Heart left ventricle (tissue), 16 donors: ENCODE measurements at regions not wholly inside any gene's neighbourhood (a gene's known extent, or its start where the extent isn't known, plus 50 kb on each side); places are given as distances from the start of the nearest gene placed in this dataset.

Experiments
- ATAC-seq, 4 donors: fragments of 200-7000 bp; cut with Tn5 transposase; one replicate each; pipeline ENCODE4 v1.9.1; 2020 to 2022; ENCODE audit warnings: moderate library complexity in 4 of 4, mild to moderate bottlenecking in 3 of 4, moderate number of reproducible peaks in 1 of 4
- DNase-seq, 5 donors: peaks; one replicate each; pipeline ENCODE4 v3.0.0-alpha.2; 2020
- H3K27ac ChIP-seq, 12 donors: fragments of 200-600 bp; sonication (generic) in 4 of 12; one replicate each; pipeline versions ENCODE4 v1.5.0 to v1.8.0; 2016 to 2022; ENCODE audit warnings: mild to moderate bottlenecking in 2 of 12
- H3K27me3 ChIP-seq, 9 donors: fragments of 200-600 bp; sonication (generic) in 2 of 9; one replicate each; pipeline versions ENCODE4 v1.5.1 to v1.8.0; 2016 to 2022; ENCODE audit warnings: mild to moderate bottlenecking in 3 of 9
- H3K36me3 ChIP-seq, 9 donors: fragments of 200-600 bp; sonication (generic) in 2 of 9; one replicate each; pipeline versions ENCODE4 v1.5.0 to v1.8.0; 2018 to 2022; ENCODE audit warnings: mild to moderate bottlenecking in 2 of 9
- H3K4me1 ChIP-seq, 12 donors: fragments of 200-600 bp; sonication (generic) in 4 of 12; one replicate each; pipeline versions ENCODE4 v1.5.0 to v1.8.0; 2016 to 2022; ENCODE audit warnings: mild to moderate bottlenecking in 3 of 12
- H3K4me3 ChIP-seq, 12 donors: fragments of 200-600 bp; sonication (generic) in 4 of 12; one replicate each; pipeline versions ENCODE4 v1.5.0 to v1.8.0; 2017 to 2022; ENCODE audit warnings: mild to moderate bottlenecking in 9 of 12, moderate library complexity in 4 of 12
- H3K9me3 ChIP-seq, 12 donors: fragments of 200-600 bp; sonication (generic) in 4 of 12; one replicate each; pipeline versions ENCODE4 v1.5.0 to v1.8.0; 2016 to 2022; ENCODE audit warnings: mild to moderate bottlenecking in 1 of 12
- CTCF ChIP-seq, 12 donors: fragments of 200-600 bp; sonication (generic) in 4 of 12; IDR thresholded peaks; one replicate each; pipeline versions ENCODE4 v1.5.0 to v1.8.0; 2018 to 2022; ENCODE audit warnings: antibody characterized with exemption in 12 of 12, mild to moderate bottlenecking in 5 of 12
- POLR2A ChIP-seq, 2 donors: fragments of 450-650 bp; IDR thresholded peaks; one replicate each; pipeline ENCODE4 v1.6.1; 2017; ENCODE audit warnings: antibody characterized with exemption in 2 of 2, mild to moderate bottlenecking in 2 of 2, moderate library complexity in 2 of 2
- WGBS, 4 donors: extraction: QIAGEN DNeasy Blood & Tissue Kit in 2 of 4; methylation state at CpG; one replicate each; pipeline versions ENCODE4 v1.1.5 to v1.1.7; 2013 to 2018; 5-methylcytosine and 5-hydroxymethylcytosine counted together
- intact Hi-C, 10 donors: fragments of 100-400 bp; cut with DNase I; formaldehyde crosslinking; loops; one replicate each; pipeline versions ENCODE4 v1.11.1 to v1.14.2; 2022
- donor health status: ischemic (EF 13 %, LVEDD 7.1; RV severe dilation, severe dysfunction).
- donor health status: healthy with polysubstance abuse.
- donor health status: DM: no; HTN: yes; CAD: no.
- donor health status: DM: no; HTN: no; CAD: no.
- donor health status: ischemic (EF 25% LVEDD 6.9; RV normal size, moderate dysfunction).
- donor health status: ischemic (EF 25% LVEDD 5.7; RV mildly dilated, moderate dysfunction).
- donor health status: healthy.
- donor health status: DM: yes; HTN: yes; CAD: no.
- donor health status: ischemic (EF 35%, LVEDD 5.7; RV mildly dilated, moderate dysfunction).
- donor health status: nonischemic (EF 11% LVEDD 7.7; RV severe dilation, severe dysfunction).
- donor health status: DM: yes; HTN: yes; CAD: no.
- donor health status: PGD.
- donor health status: ischemic (EF 29% LVEDD 5.4; RV normal size, mild dysfunction).
- donor health status: nonischemic (EF 23%, LVEDD 6.1; RV moderate dilation, normal function).

GRCh38 chr7:34523226-34523918 is 134.6 kb upstream of the NPSR1 start:
- no peaks in the 10 kb centered on the region for H3K36me3 ChIP-seq
- peaks cover 0 to 34% (median 3%) of the 10 kb centered on the region in 12 donors for H3K9me3 ChIP-seq
- no peaks in the 10 kb centered on the region for H3K27me3 ChIP-seq
- intact Hi-C loops, result no loop called here
- DNase-seq, result no peak
- TF ChIP-seq CTCF (IDR thresholded peaks at IDR 0.05) (no peak), POLR2A (IDR thresholded peaks at IDR 0.05) (no peak)
- WGBS, 4 donors, result 65 to 74% (median 68%) methylated on average over 5 of the region's 5 CpGs
- no peak overlapping the region for H3K4me3 ChIP-seq
- no peak overlapping the region for H3K27ac ChIP-seq
- H3K4me1 ChIP-seq, result no peaks in the 10 kb centered on the region
- ATAC-seq, result no peak

- intact Hi-C loops, result no loop called here
Observed at GRCh38 chr7:34530259-34530658, 127.8 kb upstream of the NPSR1 start.

GRCh38 chr7:34539003-34539402 is 119.0 kb upstream of the NPSR1 start:
- Histone ChIP-seq H3K36me3 (no peaks in the 10 kb centered on the region), H3K4me3 (no peak overlapping the region), H3K9me3 (peaks cover 0 to 33% (median 14%) of the 10 kb centered on the region in 12 donors), H3K27me3 (no peaks in the 10 kb centered on the region), H3K4me1 (no peaks in the 10 kb centered on the region), H3K27ac (no peak overlapping the region)
- intact Hi-C loops, result no loop called here
- WGBS, 4 donors, result 44 to 100% (median 69%) methylated on average over 1 of the region's 1 CpG
- TF ChIP-seq CTCF (IDR thresholded peaks at IDR 0.05) (no peak), POLR2A (IDR thresholded peaks at IDR 0.05) (no peak)
- DNase-seq (no peak), ATAC-seq (no peak)

More at GRCh38 chr7:34530259-34530658, 127.8 kb upstream of the NPSR1 start:
- Histone ChIP-seq H3K4me3 (no peak overlapping the region), H3K27me3 (no peaks in the 10 kb centered on the region), H3K9me3 (peaks cover 0 to 26% (median 2%) of the 10 kb centered on the region in 12 donors), H3K27ac (no peak overlapping the region), H3K4me1 (no peaks in the 10 kb centered on the region), H3K36me3 (no peaks in the 10 kb centered on the region)
- TF ChIP-seq CTCF (IDR thresholded peaks at IDR 0.05), result no peak
- no peak for TF ChIP-seq POLR2A (IDR thresholded peaks at IDR 0.05)
- ATAC-seq (no peak), DNase-seq (no peak)
- WGBS, 4 donors, result 66 to 86% (median 78%) methylated on average over 1 of the region's 1 CpG

- DNase-seq, result no peak
- Histone ChIP-seq H3K27me3 (no peaks in the 10 kb centered on the region), H3K4me1 (no peaks in the 10 kb centered on the region), H3K9me3 (peaks cover 0 to 18% (median 8%) of the 10 kb centered on the region in 12 donors), H3K36me3 (no peaks in the 10 kb centered on the region), H3K27ac (no peak overlapping the region), H3K4me3 (no peak overlapping the region)
- intact Hi-C loops, result no loop called here
- TF ChIP-seq CTCF (IDR thresholded peaks at IDR 0.05) (no peak), POLR2A (IDR thresholded peaks at IDR 0.05) (no peak)
- no peak for ATAC-seq
- WGBS, 4 donors, result 89 to 91% (median 90%) methylated on average over 13 of the region's 13 CpGs
Observed at GRCh38 chr7:34544621-34545020, 113.4 kb upstream of the NPSR1 start.
